Right cardiac atrium (tissue), 5 donors: ENCODE measurements at regions not wholly inside any gene's neighbourhood (a gene's known extent, or its start where the extent isn't known, plus 50 kb on each side); places are given as distances from the start of the nearest gene placed in this dataset.

Source experiments
- ATAC-seq, 2 donors: fragments of 200-7000 bp; cut with Tn5 transposase; one replicate each; pipeline versions ENCODE4 v1.8.0 to v1.9.1; 2020; ENCODE audit warnings: moderate library complexity in 2 of 2, mild to moderate bottlenecking in 1 of 2
- DNase-seq, 3 donors: peaks; one replicate each; pipeline ENCODE4 v3.0.0-alpha.2; 2020
- H3K27ac ChIP-seq: one replicate; pipeline ENCODE4 v1.5.1; 2013; ENCODE audit warnings: mild to moderate bottlenecking, low read length, control low read depth, moderate library complexity
- H3K27me3 ChIP-seq: one replicate; pipeline ENCODE4 v1.6.1; 2013; ENCODE audit not compliant: control insufficient read depth, insufficient read depth
- H3K4me1 ChIP-seq: one replicate; pipeline ENCODE4 v1.6.1; 2013; ENCODE audit warnings: low read length; ENCODE audit not compliant: control insufficient read depth, insufficient read depth
- H3K4me3 ChIP-seq: one replicate; pipeline ENCODE4 v1.5.1; 2013; ENCODE audit warnings: low read length, control low read depth
- H3K9me3 ChIP-seq: one replicate; pipeline ENCODE4 v1.6.1; 2013; ENCODE audit warnings: low read length; ENCODE audit not compliant: control insufficient read depth
- WGBS: extraction: QIAGEN DNeasy Blood & Tissue Kit; methylation state at CpG from one replicate; pipeline ENCODE4 v1.1.7; 2013; 5-methylcytosine and 5-hydroxymethylcytosine counted together
- intact Hi-C, 4 donors: fragments of 100-400 bp; cut with DNase I; formaldehyde crosslinking; loops; one replicate each; pipeline versions ENCODE4 v1.11.0 to v1.14.0; 2022 to 2023
- donor health status: healthy with polysubstance abuse.
- donor health status: DM: no; HTN: yes; CAD: no.
- donor health status: DM: no; HTN: no; CAD: no.
- donor health status: DM: no; HTN: yes; CAD: no; lungs with severe emphysema.
- donor health status: DM: yes; HTN: yes; CAD: no.

DNA sequence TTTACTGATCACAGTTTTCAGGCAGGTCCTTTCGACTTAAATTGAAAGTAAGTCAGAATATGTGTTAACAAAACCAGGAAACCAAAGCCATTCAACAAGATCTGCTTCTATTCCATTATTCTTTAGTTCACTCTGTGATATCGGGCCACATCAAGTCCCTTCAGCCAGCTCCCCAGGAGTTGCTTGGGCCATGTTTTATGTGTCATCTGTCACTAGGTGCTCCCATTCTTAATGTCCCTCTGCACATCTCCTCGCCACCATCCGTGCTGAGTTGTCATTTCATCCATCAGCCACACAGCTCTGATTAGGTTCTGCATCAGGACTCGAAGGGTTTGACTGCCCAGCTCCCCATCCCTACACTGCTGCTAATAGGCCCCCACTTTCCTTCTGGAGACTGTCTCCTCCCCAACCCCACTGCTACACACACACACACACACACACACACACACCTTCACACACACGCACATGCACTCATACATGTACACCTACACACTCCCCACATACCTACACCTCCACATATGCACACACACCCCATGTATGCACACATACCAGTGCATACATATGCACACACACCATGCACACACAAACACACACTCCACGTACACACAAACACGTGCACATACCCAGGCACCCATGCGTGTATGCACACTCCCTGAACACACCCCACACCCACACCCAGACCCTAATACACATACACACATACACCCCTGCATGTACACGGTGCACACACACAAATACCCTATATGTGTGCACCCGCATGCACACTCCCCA is 143.3 kb upstream of the GMDS start:
- 91% methylated on average over 11 of the region's 11 CpGs for WGBS
- Histone ChIP-seq H3K27ac (no peak overlapping the region), H3K4me3 (no peak overlapping the region), H3K9me3 (no peaks in the 10 kb centered on the region), H3K4me1 (no peaks in the 10 kb centered on the region), H3K27me3 (no peaks in the 10 kb centered on the region)
- DNase-seq (no peak), ATAC-seq (no peak)
- intact Hi-C loops = no loop called here

DNA sequence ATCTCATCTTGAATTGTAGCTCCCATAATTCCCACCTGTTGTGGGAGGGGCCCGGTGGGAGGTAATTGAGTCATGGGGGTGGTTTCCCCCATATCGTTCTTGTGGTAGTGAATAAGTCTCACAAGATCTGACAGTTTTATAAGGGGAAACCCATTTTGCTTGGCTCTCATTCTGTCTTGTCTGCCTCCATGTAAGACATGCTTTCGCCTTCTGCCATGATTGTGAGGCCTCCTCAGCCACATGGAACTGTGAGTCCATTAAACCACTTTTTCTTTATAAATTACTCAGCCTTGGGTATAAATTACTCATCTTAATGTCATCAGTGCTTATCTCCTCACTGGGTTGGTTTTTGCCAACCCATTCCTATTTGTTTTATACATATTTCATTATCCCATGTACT is 142.0 kb upstream of the GMDS start:
- Histone ChIP-seq H3K9me3 (no peaks in the 10 kb centered on the region), H3K4me1 (no peaks in the 10 kb centered on the region), H3K27ac (no peak overlapping the region), H3K27me3 (no peaks in the 10 kb centered on the region), H3K4me3 (no peak overlapping the region)
- no peak for ATAC-seq
- no peak for DNase-seq
- 96% methylated on average over 3 of the region's 3 CpGs for WGBS
- intact Hi-C loops = no loop called here

DNA sequence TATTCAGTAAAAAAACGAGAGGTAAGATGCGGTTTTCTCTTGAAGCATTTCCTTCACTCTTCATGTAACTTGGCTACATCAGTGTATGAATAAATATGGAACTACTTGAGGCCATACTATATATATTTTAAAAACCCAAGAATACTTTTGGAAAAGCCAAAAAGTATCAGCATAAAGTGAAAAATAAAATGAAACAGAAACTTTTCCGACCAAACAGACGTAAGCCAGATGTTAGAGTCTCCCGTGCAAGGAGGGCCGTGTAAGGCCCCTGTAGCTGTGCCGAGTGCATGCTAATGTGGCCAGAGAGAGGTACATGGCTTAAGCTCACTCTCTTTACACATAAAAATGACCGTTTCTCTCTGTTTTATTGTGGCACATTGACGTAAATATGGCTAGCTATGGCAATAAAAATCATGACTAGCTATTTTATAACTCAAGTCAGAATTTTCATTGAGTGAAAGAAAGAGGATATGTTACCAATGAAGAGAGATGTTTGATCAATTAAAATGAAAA is 140.1 kb upstream of the GMDS start:
- no peaks in the 10 kb centered on the region for H3K27me3 ChIP-seq
- H3K4me3 ChIP-seq = no peak overlapping the region
- no peaks in the 10 kb centered on the region for H3K4me1 ChIP-seq
- ATAC-seq = no peak
- H3K27ac ChIP-seq = no peak overlapping the region
- intact Hi-C loops = no loop called here
- no peaks in the 10 kb centered on the region for H3K9me3 ChIP-seq
- WGBS = 91% methylated on average over 9 of the region's 9 CpGs
- no peak for DNase-seq

DNA sequence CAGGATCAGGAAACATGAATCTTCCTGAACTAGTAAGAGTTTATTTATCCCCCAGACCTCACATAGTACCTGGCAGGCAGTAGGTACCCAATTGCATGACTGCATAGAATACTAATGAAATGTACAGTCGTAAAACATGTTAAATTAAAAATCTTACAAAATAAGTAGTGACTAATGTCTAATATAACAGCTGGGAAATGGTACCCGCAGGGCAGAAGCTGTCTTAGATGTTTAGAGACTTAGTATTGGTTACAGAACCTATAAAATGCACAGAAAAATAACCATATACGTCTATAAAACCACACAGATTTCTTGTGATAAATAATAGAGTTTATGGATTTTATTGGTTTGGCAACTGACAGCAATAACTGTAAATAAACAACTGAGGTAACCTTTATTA is 139.1 kb upstream of the GMDS start:
- 95% methylated on average over 3 of the region's 3 CpGs for WGBS
- intact Hi-C loops = no loop called here
- no peak for DNase-seq
- Histone ChIP-seq H3K4me1 (no peaks in the 10 kb centered on the region), H3K27ac (no peak overlapping the region), H3K27me3 (no peaks in the 10 kb centered on the region), H3K4me3 (no peak overlapping the region), H3K9me3 (no peaks in the 10 kb centered on the region)
- no peak for ATAC-seq

DNA sequence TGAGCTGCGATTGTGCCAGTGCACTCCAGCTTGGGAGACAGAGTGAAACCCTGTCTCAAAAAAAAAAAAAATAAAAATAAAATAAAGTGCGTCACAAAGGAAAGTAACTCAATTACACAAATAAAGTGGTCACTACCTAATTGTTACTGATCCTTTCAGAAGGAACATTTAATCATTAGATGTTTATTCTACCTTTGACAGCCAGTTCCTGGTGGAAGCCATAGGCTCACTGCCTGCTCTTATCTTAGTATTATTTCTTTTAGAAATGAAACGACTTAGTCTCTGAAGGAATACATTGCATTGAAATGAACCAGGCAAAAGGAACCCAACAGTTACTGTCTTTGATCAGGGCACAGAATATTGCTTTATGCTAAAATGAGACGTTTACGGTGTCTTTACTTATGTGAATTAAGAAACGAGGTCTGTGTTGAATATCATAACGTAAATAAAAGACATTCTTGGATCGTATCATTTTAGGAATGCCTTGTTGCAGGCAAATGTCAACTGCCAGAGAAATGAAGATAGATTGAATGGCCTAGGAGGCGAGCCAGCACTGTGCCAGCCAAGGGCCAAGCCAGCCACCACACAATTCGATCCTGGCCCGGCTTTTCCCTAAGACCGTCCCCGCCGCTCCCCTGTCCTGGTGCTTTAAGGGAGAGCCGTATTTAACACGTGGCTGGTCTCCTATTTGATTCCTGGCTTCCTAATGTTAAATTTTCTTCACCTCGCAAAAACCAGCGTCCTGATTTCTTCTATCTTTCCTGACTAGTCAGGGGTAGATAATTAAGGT is 136.7 kb upstream of the GMDS start:
- H3K27me3 ChIP-seq = no peaks in the 10 kb centered on the region
- 75% methylated on average over 18 of the region's 18 CpGs for WGBS
- H3K27ac ChIP-seq = no peak overlapping the region
- intact Hi-C loops = no loop called here
- DNase-seq = no peak
- no peaks in the 10 kb centered on the region for H3K4me1 ChIP-seq
- ATAC-seq = peak; percentile 64 to 68
- H3K9me3 ChIP-seq = no peaks in the 10 kb centered on the region
- no peak overlapping the region for H3K4me3 ChIP-seq

DNA sequence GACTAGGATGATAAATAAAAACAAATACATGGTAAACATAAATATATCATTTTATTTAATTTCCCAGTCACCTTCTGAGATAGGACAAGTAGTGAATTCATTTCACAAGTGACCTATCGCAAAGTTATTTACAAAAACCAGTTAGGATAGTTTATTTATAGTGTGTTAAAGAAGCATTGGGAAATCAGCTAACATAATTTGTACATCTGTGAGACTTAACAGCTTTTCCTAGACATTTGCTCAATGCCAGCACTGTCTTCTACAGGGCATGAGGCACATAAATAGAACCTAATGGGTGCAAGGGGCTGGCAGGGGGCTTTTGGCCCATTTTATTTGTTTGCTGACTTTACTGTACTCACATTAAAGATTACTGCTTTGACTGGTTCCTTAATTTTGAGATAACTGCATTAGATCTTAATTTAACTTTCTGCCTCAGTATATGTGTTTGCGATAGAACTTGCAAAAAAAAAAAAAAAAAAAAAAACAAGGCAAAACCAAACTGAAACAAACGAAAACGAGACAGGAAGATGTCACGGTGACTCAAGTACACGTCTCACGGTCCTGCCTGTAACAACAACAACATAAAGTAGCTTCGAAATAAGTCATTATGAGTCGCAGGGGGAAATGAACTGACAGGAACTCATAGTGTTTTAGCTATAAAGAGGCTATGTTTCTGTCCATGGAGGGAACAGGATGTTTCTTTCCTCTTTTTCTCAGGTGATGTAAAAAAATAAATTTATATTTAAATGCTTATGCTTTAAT is 133.7 kb upstream of the GMDS start:
- DNase-seq = no peak
- ATAC-seq = no peak
- Histone ChIP-seq H3K9me3 (no peaks in the 10 kb centered on the region), H3K4me1 (no peaks in the 10 kb centered on the region), H3K4me3 (no peak overlapping the region), H3K27me3 (no peaks in the 10 kb centered on the region), H3K27ac (no peak overlapping the region)
- 65% methylated on average over 9 of the region's 9 CpGs for WGBS
- intact Hi-C loops = no loop called here

DNA sequence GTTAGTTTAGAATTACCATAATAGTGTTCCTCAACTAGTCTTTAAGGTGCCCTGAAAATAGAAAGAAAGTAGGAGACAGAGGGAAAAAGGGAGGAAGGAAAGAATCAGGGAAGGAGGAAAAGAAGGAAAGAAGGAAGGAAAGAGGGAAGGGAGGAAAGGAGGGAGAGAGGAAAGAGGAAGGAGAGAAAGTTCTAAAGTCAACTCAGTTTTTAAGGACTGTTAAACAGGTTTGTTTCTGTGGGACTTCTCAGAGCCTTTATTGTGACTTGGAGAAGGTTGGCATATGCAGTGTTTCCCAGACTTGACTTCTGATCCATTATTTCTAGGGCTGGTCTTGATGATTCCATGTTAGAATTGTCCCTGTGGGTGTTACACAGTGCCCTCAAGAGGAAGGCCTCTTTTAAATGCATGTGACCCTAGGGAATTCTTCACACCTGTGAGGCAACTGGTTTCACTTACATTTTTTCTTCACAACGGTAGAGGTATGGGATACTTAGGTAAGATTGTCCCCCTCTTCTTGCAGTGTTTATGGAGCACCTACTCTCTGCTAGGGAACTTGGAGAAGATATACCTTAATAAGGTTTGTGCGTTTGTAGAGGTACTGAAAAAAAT is 132.7 kb upstream of the GMDS start:
- WGBS = 70% methylated on average over 2 of the region's 2 CpGs
- no peaks in the 10 kb centered on the region for H3K9me3 ChIP-seq
- H3K4me1 ChIP-seq = no peaks in the 10 kb centered on the region
- no peak overlapping the region for H3K27ac ChIP-seq
- DNase-seq (no peak), ATAC-seq (no peak)
- intact Hi-C loops = no loop called here
- no peak overlapping the region for H3K4me3 ChIP-seq
- H3K27me3 ChIP-seq = no peaks in the 10 kb centered on the region

DNA sequence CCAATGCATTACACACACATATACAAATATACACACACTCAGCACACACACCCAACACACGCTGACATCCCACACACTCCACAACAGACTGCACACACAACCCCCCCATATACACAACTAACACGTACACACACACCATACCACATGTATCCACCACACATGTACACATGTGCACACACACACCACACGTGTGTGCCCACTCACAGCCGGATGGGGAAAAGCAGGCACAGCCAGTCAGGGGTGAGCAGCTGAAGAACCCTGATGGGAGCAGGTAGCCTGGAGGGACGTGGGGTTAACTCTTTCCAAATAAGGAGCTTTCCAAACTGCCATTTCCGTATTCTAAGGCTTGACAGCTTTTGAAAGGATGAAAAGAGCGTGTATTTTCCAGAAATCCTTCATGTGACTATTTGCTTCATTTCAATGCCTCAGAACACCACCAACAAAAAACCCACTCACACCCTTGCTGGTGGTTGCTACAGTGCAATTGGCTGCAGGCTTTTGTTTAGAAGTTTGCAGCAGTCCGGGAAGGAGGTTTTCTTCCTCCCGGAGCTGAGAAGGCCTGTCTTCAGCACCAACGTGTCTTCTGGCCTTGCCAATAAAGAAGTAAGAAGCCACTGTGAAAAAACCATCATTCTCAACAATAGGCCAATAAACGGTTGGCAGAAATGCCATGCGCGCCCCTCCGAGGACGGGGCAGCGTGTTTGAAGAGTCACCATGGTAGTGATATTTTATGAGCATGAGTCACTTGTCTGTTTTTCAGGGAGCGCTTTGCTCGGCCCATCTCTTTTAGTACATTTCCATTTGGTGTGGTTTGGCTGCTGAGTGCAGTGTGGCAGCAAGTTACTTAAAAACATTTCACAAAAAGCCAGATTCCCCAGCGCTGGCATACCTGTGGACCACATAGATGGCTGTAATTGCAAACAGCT is 131.3 kb upstream of the GMDS start:
- 89% methylated on average over 19 of the region's 19 CpGs for WGBS
- Histone ChIP-seq H3K4me3 (no peak overlapping the region), H3K4me1 (no peaks in the 10 kb centered on the region), H3K9me3 (no peaks in the 10 kb centered on the region), H3K27ac (no peak overlapping the region), H3K27me3 (no peaks in the 10 kb centered on the region)
- intact Hi-C loops = no loop called here
- no peak for DNase-seq
- ATAC-seq = no peak

DNA sequence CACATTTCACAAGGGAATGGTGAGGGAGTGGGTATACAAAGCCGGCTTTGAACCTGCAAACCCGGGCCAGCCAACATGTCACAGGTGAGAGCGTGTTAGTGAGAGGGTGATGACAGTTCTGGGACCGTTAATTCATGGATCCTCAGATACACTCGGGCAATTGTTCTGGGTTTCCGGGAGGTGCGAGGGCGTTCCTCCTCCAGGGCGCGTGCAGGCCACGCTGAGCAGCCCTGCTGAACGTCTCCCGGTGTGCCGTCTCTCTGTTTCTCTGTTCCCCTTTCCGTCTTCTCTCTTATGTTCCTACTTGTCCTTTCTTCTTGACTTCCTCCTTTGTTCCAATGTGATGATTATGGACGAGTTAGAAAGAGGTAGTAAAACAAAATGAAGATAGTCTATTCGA is 130.0 kb upstream of the GMDS start:
- Histone ChIP-seq H3K9me3 (no peaks in the 10 kb centered on the region), H3K27ac (no peak overlapping the region), H3K4me3 (no peak overlapping the region), H3K4me1 (no peaks in the 10 kb centered on the region), H3K27me3 (no peaks in the 10 kb centered on the region)
- intact Hi-C loops = no loop called here
- DNase-seq = no peak
- no peak for ATAC-seq
- 81% methylated on average over 17 of the region's 17 CpGs for WGBS

DNA sequence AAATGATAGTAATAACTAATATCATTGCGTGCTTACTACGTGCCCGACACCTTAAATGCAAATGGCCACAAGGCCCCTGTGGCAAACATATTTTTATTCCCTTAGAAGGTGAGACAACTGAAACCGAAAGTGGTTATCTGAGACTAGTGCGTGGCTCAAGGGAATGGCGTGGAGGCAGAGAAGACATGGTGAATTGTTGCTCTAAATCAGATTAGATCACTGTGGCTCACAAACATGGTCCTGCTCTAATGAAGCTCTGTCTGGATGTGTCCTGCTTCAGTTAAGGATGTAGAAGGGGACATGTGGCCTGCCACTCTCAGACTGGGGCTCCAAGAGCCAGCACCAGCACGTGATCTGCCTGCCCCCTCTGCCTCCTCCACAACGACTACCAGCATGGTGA is 124.2 kb upstream of the GMDS start:
- Histone ChIP-seq H3K9me3 (no peaks in the 10 kb centered on the region), H3K27me3 (no peaks in the 10 kb centered on the region), H3K27ac (no peak overlapping the region), H3K4me1 (no peaks in the 10 kb centered on the region), H3K4me3 (no peak overlapping the region)
- 91% methylated on average over 8 of the region's 8 CpGs for WGBS
- no peak for ATAC-seq
- DNase-seq = no peak
- intact Hi-C loops = no loop called here
